GM19463 (cell line): ENCODE measurements at regions not wholly inside any gene's neighbourhood (a gene's known extent, or its start where the extent isn't known, plus 50 kb on each side); places are given as distances from the start of the nearest gene placed in this dataset.
A peak's percentile ranks its signal among the peaks of the same experiment; 100 is the strongest.
"Not testable (repeated sequence)": the region's sequence is repeated elsewhere in the genome, so short reads cannot be mapped to it uniquely, and the experiment has no call there.

ENCODE experiments used
- ATAC-seq: cut with Tn5 transposase; IDR thresholded peaks from one replicate; pipeline ENCODE4 v1.9.1; 2021; ENCODE audit warnings: mild to moderate bottlenecking, moderate library complexity; ENCODE audit not compliant: unreplicated experiment

DNA sequence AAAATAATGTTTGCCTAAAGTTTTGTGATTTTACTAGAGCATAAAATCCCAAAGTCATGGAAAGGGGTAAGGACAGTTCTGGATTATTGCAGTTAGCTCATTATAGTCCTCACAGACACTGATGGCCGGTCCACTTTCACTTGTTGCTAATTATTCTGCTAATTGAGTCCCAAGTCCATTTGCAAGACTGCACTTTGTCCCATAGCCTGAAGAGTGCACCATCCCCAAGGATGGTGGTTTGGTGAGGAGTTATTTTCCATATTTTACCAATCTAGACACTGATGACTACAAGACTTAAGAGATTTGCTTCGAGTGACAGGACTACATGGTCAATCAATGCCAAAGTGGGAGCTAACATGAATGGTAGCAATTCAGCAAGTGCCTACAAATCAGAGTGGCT lies 181.8 kb upstream of the CACNA2D1 start:
- no peak for ATAC-seq

DNA sequence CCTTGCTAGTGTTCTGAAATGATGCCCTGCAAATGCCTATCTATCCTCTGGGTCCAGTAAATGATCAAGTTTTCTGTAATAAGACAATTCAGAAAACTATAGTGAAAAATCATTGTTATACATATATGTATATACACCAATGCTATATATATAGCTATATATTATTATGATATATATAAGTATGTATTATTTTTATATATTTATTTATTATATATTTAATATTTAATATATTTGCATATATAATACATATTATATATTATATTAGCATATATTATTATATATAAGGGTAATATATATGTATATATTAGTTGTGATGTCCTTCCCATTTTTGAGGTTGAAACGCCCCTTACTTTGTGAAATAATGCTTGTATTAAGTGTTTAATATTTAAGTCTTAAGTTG lies 181.4 kb upstream of the CACNA2D1 start:
- ATAC-seq: no peak

DNA sequence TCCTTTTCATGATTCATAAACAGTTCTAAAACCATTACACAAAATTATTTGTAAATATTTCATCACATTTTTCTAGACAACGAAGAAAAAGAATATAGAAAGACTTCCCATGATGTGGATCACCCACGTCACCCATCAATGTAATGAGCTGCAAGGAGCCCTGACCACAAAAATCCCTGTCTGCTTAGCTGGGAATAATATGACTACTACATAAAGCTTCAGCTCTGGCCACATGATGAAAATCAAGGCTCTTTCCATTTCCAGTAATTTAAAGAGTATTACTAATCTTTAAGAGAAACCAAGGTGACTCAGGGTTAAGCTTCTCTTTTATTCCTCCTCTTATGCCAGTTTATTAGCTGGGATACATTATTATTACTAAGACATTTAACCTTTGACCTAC lies 180.8 kb upstream of the CACNA2D1 start:
- no peak for ATAC-seq

DNA sequence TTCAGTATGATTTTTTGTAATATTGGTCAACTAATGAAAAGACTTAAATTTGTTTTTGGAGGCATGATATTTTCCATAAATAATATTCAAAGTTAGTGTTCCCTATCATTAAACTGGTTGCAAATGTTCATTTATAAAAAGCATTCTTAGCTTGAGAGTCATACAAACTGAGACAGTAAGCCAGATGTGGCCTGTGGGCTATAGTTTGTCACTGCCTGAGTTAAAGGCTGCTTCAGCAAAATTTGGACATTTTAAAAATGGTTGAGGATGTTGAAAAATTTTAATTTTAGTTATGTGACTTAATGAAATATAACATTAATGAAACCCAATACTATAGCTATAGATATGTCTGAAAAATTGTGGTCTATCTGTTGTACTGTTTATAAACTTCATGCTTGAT lies 180.2 kb upstream of the CACNA2D1 start:
- ATAC-seq: no peak

DNA sequence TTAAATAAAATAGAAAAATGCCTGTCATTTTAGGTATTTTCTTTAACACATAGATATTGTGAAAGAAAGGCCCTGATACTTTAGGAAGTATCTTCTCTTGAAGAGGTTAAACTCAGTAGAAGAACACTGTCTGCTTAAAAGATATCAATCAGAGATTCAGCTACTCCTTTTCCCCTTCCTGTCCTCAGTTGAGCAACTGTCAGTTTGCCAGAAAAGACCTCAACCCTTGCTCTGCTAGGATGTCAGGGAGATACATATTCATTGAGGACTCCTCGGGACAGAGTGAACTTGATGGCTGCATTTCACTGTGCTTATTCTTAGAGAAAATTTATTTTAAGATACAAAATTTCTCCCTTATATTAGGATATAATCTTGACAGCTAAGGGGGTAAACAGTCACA lies 173.6 kb upstream of the CACNA2D1 start:
- no peak for ATAC-seq

DNA sequence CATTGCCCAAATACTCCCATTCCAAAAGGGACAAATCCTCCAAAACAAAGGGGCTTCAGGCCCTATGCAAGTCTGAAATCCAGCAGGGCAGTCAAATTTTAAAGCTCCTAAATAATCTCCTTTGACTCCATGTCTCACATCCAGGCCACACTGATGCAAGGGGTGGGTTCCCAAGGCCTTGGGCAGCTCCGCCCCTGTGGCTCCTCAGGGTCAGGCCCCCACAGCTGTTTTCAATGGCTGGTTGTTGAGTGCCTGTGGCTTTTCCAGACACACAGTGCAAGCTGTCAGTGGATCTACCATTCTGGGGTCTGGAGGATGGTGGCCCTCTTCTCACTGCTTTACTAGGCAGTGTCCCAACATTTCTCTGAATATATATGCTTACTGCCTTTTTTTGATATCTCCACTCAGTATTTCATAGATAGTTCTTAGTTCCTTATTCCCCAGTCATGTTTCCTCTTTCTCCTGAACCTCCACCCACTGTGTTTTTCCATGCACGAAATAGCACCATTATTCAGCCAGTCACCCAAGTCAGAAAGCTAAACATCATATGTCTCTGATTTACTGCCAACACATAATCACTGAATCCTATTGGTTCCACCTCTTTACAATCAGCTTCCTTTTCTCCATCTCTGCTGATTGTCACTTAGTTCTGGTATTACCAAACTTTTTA lies 172.6 kb upstream of the CACNA2D1 start:
- no peak for ATAC-seq

DNA sequence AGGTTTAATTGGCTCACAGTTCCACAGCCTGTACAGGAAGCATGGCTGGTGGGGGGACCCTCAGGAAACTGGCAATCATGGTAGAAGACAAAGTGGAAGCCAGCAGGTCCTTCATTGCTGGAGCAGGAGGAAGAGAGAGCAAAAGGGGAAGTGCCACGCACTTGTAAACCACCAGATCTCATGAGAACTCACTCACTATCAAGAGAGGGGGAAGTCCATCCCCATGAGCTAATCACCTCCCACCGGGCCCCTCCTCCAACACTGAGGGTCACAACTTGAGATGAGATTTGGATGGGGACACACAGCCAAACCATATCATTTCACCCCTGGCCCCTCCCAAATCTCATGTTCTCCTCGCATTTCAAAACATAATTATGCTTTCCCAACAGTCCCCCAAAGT lies 171.9 kb upstream of the CACNA2D1 start:
- ATAC-seq: peak; percentile 85

DNA sequence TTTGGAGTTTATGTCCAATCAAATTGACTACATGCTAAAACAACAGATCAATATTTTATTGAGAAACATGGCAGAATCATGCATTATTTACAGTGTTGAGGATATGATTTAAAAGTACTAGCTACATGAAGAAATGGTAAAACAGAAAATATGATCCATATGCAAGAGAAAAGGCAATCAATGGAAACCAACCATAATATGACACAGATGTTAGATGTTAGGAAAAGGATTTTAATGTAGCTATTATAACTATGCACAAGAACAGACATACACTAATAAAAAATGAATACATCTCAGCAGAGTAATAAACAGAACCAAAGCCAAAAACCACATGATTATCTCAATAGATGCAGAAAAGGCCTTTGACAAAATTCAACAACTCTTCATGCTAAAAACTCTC lies 166.2 kb upstream of the CACNA2D1 start:
- ATAC-seq: no peak

DNA sequence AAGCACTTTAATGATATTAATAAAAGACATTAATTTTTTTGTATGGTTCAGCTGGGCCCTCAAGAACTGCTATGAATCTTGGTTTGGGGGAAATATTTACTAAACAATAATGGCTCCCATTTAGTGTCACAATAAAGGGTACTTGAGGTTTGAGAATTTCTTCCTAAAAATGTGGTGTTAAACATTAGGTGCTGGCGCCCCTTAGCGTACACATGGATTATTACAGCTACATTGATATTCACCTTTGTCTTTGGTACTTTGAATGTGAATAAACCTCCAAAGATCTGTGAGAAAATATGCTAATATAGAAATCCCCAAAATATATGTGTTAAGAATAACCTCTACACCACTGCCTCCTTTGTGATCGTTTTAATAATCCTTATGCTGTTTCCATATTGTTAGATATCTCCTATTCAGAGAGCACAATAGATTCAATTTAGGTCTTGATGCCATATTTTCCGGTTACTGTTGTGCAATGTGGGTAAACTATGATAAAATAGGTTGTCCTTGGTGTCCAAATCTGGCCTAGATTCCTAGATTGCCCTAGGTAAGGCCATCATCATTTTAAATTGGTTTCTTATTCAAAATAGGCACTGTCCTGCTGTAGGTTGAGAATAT lies 161.8 kb upstream of the CACNA2D1 start:
- peak; percentile 58 for ATAC-seq

DNA sequence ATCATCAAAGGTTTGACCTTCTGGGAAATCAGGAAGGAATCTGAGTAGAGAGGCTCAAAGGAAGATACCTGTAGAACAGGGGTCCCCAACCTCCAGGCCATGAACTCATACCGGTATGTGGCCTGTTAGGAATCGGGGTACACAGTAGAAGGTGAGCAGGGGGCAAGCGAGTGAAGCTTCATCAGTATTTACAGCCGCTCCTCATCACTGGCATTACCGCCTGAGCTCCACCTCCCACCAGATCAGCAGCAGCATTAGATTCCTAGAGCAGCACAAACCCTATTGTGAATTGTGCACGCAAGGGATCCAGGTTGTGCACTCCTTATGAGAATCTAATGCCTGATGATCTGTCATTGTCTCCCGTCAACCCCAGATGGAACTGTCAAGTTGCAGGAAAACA lies 158.5 kb upstream of the CACNA2D1 start:
- ATAC-seq: no peak

DNA sequence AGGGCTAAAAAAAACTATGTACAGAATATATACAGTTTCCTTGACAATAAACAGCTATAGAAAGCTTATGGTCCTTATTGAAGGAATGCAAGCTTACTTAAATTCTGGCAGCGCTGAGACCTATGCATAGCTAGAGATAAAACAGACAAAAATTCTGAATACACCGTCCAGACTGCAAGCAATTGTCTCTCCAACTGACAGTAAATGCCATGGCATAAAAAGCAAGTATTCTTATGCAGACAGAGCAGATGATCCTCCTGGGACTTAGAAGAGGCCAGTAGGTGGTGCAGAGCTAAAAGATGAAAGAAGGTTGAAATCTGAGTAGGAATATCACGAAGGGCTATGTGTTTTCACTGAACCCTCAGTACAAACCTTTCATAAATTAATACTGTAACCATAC lies 157.0 kb upstream of the CACNA2D1 start:
- ATAC-seq: no peak

DNA sequence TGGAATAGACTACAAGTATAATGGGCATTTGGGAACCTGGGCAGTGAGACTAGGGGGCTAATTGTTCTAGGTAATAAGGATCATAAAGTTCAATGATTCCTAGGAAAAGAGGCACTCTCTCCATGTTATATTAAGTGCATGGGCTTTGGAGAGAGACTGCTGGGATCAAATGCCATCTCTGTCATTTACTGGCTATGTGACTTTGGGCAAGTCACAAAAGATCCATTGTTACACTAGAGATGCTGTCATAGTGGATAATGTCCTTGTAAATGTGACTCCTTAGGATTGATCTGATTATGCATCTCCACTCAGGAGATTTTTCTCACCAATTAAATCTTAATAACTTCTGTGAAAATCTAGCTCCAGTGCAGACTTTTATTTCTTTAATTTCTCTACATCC lies 156.3 kb upstream of the CACNA2D1 start:
- no peak for ATAC-seq

DNA sequence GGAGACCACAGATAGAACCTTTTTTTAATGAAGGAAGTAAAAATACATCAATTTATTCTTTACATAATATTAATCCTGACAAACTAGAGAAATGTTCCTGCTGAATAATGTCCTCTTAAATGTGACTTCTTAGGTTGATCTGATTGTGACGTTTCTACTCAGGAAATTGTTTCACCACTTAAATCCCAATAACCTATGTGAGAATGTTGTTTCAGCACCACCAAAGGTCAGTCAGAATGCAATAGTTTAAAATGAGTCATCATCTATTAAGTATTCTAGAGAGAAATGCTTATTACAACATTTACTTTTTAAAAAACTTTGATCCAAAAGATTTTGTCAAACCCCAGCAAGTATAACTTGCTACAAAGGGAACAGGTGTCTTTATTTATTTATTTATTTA lies 155.4 kb upstream of the CACNA2D1 start:
- ATAC-seq: no peak

DNA sequence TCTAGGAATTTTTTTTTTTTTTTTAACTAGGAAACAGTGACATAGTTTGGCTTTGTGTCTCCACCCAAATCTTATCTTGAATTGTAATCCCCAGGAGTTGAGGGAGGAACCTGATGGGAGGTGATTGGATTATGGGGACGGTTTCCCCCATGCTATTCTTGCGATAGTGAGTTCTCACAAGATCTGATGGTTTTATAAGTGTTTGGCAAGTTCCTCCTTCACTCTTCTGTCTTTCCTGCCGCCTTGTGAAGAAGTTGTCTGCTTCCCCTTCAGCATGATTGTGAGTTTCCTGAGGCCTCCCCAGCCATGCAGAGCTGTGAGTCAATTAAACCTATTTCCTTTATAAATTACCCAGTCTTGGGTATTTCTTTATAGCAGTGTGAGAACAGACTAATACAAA lies 152.2 kb upstream of the CACNA2D1 start:
- ATAC-seq: not testable (repeated sequence)

DNA sequence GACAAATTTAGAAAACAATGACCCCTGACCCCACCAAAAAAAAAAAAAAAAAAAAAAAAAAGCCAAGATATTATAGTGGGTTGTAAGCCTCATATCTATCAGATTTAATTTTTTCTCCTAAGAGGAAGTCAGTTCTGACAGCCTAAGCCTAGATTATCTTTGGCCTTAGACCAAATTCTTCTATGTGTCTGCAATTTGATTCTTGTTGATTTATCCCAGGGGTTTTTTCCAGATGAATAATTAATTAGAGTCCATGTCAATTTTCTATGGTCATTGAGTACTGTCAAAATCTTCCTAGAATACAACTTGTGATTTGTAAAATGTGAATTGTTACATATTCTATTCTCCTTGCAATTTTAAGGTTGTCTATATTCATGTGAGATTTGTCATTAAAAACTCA lies 151.6 kb upstream of the CACNA2D1 start:
- no peak for ATAC-seq

DNA sequence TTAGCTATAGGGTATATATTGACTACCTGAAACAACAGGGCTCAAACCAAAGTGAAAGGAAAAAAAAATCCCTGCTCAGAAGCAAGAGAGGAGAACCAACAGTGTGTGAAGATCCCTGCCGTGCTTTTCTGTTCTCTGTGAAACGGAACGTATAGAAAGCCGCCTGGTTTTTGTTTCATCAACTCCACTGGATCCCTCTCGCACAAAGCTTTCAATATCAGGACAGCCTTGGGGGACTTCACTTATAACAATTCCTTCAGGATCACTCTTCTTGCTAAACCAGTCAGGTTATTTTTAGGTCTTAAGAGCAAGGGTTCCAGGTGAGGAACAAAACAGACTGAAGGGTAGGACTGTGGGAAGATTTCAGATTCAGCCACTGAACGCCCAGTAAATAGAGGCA lies 151.1 kb upstream of the CACNA2D1 start:
- ATAC-seq: no peak

DNA sequence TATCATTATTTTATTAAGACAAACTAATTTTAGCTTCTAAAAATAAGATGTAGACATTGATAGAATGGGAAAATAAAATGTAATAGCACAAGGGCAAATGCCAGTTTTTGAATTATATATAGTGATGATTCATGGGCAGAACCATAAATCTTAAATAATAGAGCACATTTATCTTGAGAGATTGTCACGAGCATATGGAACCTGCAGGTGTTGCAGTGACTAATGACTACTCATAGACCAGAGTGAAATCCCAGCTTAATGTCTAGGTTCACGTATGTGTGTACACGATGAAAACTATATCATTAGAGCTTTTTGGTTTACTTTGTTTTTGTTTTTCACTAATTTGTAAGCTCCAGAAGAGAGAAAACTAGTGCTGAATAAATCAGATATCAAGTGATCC lies 150.2 kb upstream of the CACNA2D1 start:
- no peak for ATAC-seq

DNA sequence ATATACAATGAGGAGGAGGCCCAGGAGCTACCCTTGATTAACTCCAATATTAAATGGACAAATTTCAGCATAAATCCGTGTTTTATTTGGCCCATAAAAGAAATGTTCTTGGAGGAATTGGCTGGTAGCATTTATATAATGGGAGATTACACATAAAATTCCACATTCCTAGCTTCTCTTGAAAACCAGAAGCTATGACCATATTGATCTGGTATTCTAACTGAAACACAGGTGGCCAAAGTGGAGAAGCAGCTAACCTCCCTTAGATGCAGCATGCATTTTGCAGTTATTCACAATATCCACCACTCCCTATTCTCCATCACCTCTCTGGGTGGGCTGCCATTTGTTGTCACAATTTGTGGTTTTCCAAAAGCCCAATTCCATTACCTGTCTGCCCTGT lies 148.8 kb upstream of the CACNA2D1 start:
- ATAC-seq: no peak

DNA sequence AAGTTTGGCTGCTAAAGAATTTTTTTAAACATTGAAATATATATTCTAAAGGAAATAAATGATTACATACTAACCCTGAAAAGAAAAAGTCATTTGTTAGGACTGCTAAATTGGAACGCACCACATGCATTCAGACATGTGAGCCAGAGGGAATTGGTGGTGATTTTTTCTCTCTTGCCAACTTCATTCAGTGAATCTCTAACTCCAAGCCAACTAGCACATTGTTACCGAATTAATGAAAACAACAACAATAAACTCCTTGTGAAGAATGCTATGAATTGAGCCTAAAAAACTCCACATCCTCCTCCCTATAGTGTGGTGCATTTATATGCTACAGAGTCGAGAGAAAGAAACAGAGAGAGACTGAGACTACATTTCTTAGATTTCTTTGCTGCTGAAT lies 135.5 kb upstream of the CACNA2D1 start:
- no peak for ATAC-seq

DNA sequence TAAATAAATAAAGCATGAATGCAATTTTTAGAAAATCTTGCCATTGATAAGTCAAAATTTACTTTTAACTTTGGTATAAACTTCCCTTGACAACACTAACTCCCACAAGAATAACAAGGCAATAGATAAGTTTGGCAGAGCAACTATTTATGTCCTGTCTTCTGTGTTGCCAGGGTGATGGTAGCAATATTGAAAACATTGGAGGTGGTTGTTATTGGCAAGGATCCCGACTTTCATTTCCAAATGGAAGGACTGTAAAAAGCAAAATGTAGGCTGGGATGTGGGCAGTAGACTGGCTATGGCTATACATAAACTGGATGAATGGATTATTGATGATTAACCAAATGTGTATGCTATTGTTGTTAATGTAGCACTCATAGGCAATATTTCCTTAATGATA lies 134.9 kb upstream of the CACNA2D1 start:
- ATAC-seq: no peak

DNA sequence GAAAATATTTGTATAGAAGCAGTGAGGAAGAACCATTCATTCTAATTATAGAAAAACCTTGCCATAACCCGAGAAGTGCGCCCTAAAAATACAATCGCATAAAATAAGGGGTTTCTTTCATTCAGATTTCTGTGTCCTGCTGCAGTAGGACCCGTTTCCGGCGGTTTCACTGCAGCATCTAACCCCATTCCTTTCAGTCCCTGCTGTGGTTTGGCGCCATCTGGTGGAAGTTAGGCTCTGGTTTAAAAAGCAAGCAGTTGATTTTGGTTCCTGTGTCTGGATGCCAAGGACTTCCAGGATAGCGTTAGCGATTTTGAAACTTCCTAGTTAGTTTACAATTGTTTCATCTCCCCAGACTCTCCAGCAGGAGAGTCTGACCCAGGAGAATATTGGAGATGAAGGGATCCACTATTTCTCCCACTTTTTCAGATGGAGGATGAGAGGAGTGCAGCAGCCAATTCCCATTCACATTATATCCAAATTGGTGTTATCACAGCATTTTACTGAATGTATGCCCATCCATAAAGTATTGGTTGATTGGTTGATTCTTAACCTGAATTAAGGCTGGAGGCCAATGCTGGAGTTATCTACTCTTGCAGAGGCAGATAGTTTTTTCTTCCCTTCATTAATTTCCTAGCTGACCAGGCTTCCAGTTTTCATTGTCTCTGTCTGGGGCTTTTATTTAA lies 128.8 kb upstream of the CACNA2D1 start:
- peak; percentile 86 for ATAC-seq

DNA sequence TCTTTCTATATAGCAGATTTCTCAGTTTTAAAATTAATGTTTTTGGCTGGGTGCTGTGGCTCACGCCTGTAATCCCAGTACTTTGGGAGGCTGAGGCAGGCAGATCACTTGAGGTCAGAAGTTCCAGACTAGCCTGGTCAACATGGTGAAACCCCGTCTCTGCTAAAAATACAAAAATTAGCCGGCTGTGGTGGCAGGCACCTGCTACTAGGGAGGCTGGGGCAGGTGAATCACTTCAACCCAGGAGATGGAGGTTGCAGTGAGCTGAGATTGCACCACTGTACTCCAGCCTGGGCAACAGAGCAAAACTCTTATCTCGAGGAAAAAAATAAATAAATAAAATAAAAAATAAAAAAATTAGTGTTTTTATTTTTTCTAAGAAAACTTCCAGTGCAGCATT lies 127.5 kb upstream of the CACNA2D1 start:
- ATAC-seq: not testable (repeated sequence)
